Hepatocyte (in vitro differentiated cells): ENCODE measurements at regions not wholly inside any gene's neighbourhood (a gene's known extent, or its start where the extent isn't known, plus 50 kb on each side); places are given as distances from the start of the nearest gene placed in this dataset.
"Not testable (repeated sequence)": the region's sequence is repeated elsewhere in the genome, so short reads cannot be mapped to it uniquely, and the experiment has no call there.

Experiments used
- CTCF ChIP-seq: fragments of 200-600 bp; sonication (generic); IDR thresholded peaks from 2 replicates; pipeline ENCODE4 v1.5.1; 2016; ENCODE audit warnings: antibody characterized with exemption, mild to moderate bottlenecking; ENCODE audit not compliant: poor library complexity
- EZH2 ChIP-seq: fragments of 200-600 bp; sonication (generic); IDR thresholded peaks from 2 replicates; pipeline ENCODE4 v1.6.1; 2016; ENCODE audit warnings: antibody characterized with exemption, mild to moderate bottlenecking, borderline replicate concordance

GRCh38 chr15:21718108-21718507, 159.4 kb downstream of the POTEB start:
- not testable (repeated sequence) for TF ChIP-seq CTCF, EZH2
